HG03064 (cell line): ENCODE measurements at regions not wholly inside any gene's neighbourhood (a gene's known extent, or its start where the extent isn't known, plus 50 kb on each side); places are given as distances from the start of the nearest gene placed in this dataset.

Experiments used
- ATAC-seq: cut with Tn5 transposase; IDR thresholded peaks from one replicate; pipeline ENCODE4 v1.9.1; 2021; ENCODE audit warnings: low read depth; ENCODE audit not compliant: unreplicated experiment

DNA sequence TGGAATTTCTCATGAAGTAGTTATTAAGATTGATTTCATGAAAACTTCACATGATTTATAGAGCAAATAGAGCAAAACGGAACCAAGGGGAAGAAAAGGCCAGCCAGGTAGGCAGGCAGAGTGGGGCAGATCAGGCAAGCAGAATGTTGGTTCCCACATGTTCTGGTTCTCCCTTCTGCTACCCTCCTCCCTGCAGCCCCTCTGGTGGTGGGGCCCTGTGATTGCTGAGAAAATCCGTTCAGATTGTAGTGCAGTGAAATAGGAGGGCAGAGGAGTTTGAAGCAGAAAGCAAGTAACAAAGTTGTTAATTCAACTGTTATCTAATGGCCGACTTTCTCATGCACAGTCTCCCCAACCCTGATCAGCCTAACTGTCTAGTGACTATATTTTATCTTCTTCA, 185.3 kb downstream of the MID1IP1 start:
- ATAC-seq = no peak

DNA sequence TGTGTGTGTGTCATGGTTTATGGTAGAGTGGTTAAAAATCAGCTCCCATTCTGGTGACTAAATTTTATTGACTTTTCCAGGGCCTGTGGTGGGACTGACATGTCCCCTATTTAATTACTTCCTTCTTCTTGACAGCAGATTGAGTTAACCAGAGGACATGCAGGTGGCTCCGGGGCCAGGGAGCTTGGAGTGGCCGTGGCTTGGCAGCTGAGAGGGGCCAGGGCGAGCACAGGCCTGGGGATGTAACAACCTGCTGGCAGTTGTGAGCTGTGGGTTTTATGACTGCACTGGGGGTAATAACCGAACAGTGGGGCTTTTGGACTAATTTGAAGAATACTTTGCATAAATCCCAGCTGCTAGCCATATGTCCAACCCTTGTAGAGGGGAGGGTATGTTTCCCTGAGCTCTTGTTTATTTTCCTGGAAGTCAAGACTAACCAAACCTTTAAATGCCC, 186.0 kb downstream of the MID1IP1 start:
- ATAC-seq = no peak

DNA sequence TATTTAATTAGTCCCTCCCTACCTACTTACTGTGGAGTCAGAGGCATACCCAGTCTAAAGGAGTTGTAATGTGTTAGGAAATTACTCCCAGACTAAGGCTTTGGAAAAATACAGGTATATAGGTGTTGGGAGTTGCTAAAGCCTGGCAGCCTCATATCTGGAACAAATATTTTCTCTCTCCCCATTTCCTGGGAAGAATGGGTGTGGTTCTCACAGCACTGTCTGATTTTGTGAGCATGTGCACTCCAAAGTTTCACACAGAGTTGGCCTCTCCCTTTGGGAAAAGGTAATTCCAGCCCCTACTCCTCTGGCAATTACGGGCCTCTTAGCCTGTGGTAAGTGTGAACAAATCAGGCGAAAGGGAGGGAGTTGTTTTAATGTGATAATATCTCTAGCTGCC, 187.0 kb downstream of the MID1IP1 start:
- no peak for ATAC-seq

DNA sequence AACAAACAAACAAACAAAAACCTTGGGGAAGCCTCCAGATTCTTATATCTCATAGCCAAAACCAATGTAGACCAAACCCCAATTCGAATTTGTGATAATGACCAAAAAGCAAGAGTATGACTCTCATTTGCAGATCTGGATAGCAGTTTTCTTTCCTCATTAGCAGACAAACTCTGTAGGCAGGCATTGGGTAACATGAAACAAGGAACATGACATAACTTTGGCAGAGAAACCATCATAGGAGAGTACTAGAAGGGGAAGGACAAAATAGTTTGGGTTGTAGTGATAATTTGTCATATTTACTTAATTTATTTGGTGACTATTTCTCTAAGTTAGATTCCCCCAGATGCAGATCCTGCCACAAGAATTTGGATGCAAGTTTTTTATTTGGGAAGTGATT, 187.8 kb downstream of the MID1IP1 start:
- no peak for ATAC-seq

DNA sequence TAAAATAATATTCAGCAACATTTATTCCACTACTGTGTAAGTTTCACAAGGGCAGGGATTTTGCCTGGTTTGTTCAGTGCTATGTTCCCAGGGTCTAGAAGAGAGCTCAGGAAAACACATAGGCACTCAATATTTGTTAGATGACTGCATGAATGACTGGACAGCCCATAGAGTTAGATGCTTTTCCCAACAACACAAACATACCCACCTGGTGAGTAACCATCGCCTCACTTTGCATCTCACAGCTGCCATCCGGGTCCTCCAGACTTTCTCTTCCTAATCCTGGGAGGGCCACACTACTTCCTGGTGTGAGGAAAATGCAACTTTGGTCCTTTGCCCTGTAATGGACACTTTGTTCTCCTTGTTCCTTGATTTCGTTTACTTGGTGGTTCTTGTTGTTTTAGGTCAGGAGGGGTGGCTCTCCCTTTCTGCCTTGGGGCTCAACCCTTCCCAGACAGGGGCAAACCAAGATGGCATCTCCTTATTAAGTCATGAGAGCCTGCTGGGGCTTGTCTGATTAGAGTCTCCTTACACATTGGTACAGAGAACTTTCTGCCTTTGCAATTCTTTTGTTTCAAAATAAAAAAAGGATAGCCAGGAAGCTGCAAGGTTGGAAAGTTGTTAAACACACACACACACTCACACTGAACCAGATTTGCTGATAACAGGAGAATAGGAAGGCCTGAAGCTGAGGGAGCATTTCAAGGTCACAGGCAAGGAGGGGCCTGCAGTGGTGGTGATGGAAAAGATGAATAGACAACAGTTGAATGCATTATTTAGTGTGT, 190.6 kb downstream of the MID1IP1 start:
- no peak for ATAC-seq

DNA sequence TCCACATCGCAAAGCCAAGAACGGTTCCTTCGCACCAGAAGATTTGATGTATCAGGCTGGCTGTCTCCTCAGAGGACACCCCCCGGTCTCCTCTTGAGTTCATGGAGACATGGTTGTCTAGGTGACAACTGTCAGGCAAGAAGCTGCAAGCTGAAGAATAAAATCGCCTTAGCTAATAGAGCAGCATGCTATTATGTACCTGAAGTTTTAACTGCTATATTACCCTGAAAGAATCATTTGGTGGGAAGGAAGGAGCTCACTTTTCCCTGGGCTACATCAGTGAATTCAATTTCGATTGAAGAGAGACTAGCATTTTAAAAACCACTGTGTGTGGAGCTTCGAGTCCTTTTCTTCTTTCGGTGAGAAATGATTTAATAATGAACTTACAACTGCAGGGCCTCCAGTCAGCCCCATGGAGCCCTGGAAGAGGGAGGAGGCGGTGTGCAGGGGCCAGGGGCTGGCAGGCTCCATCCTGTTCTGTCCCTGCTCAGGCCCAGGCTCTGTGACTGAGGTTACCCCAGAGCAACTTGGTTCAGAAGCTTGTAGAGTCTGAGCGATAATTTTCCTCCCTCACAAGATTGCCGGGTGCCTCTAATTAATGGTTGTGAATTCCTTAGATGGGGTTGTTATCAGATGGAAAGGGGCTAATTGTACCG, 191.3 kb downstream of the MID1IP1 start:
- ATAC-seq = no peak

DNA sequence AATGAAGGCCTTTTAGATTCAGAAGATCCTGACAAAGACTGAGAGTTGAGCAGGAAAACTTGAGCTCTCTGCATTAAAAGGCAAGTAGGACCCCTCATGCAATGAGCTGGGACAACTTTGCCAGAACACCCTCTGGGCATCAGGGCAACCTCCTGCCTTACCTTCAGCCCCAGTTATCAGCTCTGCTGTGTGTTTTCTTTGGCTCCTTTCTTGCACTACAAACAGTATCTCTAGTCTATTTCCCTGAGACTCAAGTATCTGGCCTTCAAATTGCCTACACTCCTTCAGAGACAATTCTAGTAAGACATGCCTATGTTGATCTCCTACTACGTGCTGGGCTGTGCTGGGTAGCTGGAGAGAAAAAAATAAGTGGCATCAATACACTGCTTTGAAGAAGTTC, 192.2 kb downstream of the MID1IP1 start:
- no peak for ATAC-seq

DNA sequence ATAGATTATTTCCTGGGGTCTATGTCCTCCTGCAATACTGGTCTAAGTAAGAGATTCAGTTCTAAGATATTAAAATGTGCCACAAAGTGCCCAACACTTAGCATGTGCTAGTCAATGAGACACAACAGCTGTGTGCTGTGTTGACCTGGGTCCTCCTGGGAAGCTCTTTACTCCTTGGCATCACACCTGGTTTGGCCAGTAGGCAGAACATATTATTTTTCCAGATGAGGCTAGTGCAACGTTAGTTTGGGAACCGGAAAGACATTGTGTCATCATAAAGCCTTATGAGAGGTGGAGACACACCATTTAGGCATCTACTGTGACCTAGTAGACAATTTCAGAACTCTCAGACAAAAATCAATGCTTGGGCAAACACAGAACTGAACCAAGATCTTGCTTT, 197.8 kb downstream of the MID1IP1 start:
- no peak for ATAC-seq

DNA sequence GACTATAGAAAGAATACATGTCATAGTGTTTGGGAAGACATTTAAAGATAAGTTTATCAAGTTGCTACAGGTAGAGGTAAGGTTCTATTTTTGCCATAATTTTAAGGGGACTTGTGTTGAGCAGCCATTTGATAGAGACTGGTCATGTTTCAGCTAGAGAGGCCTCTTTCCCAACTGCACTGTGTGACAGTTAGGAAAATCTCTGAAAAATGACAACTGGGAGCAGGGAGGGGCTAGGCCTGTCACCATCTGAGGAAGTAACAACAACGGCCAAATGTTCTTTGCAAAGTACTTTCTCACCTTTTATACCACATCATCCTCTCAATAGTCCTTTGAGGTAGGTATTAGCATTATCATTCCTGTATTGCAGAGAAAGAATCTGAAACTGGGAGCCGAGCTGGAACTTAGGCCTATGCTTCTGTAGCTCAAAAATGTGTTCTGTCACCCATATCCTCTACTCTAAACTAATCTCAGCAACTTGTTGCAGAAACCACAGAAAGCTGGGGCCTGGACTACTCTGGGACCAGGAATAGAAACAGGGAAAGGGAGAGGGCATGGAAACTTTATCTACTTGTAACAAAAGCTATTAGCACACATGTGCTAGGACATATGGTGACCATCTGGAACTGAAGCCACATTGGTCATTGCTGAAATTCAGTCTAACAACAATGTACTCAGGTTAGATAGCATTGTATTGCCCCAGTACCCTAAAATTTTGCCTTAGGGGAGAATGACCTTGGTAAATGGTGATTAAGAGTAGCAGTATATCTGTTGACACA, 198.9 kb downstream of the MID1IP1 start:
- no peak for ATAC-seq

DNA sequence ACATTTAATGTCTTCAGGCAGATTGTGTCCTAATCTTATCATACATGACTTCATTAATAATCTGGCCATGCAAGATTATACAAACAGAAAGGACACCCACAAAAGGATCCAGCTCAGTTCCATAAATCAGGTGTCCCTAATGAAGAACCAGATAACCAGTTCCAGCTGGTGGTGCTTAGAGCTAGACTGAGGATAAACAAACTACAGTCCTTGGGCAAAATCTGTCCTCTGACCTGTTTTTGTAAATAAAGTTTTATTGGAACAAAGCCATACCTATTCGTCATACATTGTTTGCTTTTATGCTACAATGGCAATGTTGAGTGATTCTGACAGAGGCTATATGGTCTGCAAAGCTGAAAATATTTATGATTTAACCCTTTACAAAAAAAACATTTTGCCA, 199.5 kb downstream of the MID1IP1 start:
- no peak for ATAC-seq

DNA sequence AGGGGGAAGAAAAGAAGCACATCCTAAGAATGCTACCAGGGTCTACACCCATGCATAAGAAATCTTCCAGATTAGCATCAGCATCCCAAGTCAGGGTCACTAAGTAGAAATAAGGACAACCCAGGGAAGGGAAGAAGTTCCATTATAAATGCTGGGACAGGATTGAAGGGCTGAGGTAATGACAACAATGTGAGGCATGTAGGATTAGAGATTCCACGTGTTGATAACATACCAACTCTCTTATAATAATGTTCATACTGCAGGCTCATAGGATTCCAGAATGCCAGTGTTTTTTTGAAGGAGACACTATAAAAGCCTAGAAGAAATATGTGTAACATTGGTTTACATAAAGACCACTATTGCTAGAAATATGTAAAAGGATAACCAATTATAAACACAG, 201.2 kb downstream of the MID1IP1 start:
- no peak for ATAC-seq

DNA sequence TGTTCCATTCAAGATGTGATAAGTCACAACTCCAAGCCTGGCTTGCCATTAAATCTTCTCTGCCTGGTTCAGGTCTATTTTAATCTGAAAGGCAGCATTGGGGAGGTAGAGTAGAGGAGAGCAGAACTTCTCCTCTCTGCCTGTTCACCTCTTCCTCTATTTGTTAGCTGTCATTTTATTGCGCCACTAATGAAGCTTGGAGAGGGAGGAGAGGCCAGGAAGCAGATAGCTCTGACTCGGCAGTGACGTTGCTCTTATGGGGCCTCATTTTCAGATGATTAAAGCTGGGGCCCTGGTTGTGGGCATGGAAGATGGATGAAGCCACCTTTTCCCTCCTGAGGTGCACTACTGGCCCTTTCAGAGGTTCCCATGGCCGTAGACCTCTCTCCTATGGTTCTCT, 207.3 kb downstream of the MID1IP1 start:
- ATAC-seq = no peak

DNA sequence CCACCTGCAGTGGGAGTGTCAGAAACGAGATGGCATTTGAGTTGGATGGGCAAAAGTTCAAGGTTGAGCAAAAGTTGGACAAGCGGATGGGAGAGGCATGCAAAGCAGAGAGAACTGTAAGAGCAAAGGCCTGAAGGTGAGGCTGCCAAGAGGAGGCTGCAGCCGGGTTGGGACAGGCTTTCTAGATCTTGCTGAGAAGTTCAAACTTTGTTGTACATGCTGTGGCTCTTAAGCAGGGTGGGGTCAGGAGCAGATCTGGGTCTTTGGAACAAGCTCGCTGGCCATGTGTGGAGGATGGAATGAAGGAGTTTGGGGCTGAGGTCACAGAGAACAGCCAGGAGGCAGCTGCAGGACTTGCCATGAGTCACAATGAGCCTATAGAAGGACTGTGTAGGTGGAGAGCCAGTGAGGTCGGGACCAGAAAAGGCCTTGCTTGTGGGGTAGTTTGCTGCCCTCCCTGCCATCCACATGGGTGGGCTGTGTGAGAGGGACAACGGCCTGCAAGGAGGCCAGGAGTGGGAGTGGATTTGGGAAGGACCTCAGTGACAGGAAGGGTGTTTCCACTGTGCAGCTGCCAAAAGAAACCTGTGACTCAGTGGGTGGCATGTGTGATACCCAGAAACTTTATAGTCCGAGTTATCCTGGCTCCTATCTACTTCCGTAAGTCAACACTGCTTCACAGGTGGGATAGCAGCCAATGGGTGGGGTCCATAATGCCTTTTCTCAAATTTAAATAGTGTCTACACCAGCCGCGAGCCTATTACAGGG, 210.4 kb downstream of the MID1IP1 start:
- ATAC-seq = no peak

DNA sequence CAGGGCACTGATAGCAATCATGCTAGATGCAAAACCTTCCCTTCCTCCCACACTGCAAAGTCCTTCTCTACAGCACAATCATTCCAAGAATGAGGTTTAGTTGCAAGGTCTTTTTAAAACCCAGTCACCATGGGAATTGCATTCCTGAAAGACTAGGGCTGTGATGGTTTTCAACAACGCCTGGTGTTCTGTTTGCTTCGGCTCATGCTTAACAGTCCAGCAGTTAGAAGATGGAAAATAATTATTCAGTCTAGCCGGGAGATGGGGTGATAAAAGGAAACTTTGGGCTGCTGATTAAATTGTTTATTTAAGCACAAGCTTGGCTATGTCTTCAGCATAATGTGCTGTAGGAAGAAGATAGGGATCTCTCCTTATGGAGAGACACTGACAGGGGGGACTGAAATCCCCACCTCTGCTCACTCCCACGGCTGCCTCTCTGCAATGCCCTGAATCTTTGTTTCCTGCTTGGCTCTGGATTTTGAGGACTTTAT, 211.4 kb downstream of the MID1IP1 start:
- no peak for ATAC-seq

DNA sequence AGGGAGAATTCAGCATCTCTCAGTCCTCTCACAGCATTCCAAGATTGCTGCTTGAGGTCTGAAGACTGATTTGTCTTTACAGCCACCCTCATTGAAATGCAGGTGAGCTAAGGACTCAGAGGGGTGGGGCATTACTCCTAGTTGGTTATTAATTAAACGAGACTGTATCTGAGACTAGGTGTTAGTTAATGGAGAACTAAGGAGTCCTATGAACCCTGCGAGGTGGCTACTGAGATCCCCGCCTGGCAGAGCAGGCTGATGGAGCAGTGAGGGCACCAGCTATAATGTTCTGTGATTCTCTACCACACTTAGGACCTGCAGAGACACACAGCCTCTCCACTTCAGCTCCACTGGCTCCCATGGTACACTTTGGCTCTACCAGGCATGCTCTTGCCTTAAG, 215.3 kb downstream of the MID1IP1 start:
- ATAC-seq = no peak

DNA sequence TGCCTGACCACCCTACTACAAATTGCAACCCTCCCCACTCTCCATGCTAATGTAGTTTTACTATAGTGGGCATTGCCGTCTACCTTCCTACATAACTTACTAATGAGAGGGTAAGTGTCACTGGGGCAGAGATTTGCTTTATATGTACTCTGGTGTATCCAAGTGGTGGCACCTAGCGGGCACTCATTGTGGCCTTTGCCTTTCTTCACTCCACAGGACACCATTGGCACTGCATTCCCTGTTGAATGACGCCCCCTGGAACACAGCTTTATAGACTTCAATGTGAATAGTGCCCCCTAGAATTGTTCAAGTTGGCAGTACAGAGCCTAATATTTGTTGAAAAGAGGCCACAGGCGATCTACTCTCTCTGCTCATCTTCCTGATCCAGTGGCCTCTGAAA, 215.8 kb downstream of the MID1IP1 start:
- ATAC-seq = no peak

DNA sequence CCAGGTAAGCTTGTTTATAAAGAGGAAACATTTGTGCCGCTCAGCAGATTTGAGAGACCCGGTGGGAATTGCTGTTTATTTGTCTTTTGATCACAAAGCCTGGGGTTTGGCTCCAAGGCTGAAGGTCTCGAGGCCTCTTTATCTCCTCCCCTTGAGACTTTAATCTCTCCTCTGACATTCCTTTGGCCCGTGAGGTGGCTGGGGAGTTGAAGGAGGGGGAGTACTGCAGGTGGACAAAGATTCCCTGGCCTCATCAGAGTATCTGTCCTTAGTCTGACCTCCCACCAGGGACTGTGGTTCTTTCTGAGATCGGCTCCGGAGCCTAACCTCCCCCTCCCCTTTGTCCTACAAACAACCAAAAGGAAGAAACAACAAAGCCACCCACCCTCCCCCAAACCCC, 216.5 kb downstream of the MID1IP1 start:
- no peak for ATAC-seq

DNA sequence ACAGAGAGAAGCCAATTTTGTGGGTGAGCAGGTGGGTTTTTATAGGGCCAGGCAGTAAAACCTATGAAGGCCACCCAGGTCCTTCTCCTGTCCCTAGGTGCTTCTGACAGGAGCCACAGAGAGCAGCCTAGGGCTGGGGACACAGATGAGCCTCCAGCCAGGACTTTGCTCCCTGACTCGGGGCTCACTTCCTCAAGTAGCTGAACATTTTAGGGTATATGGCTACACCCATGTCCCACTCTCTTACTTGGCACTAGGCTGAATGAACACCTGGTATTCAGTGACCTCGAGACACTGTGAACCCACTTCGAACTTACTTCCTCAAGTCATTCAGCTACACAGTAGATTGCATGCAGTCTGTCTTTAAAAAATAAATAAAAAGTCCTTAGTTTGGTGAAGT, 217.3 kb downstream of the MID1IP1 start:
- ATAC-seq = no peak

DNA sequence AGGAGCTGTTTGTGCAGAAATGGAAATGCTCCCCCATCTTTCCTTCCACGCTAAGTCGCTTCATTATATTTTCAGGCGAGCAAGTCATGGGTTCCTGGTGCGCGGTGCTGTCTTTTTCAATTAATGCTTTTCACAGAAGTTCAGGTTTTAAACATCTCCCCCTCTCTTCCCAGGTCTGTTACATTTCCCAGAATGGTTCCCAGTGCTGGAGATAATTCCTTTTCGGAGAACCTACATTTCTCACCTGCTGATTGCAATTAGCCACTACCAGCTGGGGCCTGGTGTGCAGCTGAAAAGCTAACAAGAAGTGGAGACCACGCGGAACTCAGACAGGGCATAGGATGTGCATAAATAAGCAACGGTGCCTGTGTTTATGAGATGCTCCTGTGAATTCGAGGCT, 217.8 kb downstream of the MID1IP1 start:
- ATAC-seq = no peak

DNA sequence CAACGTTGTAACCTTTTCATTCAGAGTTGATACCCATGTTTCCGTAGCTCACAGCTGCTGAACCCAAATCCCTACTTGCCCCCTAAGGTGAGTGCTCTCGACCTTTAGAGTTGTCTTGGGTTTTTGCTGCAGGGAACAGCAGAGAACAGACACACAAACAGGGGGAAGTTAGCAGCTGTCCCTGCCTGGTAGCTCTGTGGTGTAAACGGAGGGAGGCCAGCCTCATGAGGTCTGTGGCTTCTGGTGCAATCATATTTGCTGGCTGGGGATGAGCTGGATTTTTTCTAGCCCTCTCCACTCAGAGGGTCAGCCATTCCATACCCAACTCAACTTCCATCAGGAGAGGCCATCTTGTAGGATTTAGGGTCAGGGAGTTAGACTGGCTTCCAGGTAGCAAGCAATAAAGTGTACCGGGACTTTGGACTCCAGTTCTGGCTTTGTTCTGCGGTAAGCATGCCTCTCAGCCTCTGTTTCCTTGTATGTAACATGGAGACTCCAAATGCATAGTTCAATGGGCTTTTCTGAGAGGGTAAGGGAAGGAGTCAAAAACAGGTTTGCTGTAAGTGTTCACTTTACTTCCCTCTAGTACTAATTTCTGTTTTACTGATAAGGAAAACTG, 218.9 kb downstream of the MID1IP1 start:
- no peak for ATAC-seq
